HEK293 (cell line): ENCODE measurements at regions not wholly inside any gene's neighbourhood (a gene's known extent, or its start where the extent isn't known, plus 50 kb on each side); places are given as distances from the start of the nearest gene placed in this dataset.

Experiments used
- CTCF ChIA-PET: fragments of 350-600 bp; formaldehyde crosslinking; extraction: SDS; loops from one replicate; lab custom pipeline; 2021; ENCODE audit warnings: antibody characterized with exemption; lab: Yijun Ruan, JAX
- POLR2A ChIA-PET: fragments of 300-600 bp; formaldehyde crosslinking; extraction: SDS; loops from one replicate; lab custom pipeline; 2020; ENCODE audit warnings: antibody characterized with exemption, inconsistent platforms; lab: Yijun Ruan, JAX
- H3K27ac ChIP-seq: fragments of 200-500 bp; sonication (Bioruptor generic); 2 replicates; pipeline ENCODE4 v1.5.1; 2014; ENCODE audit warnings: low read depth, low read length, control low read depth, inconsistent platforms; ENCODE audit errors: extremely low read depth
- H3K36me3 ChIP-seq, 2 experiments: fragments of 200-500 bp in 1 of 2; sonication (Bioruptor generic) in 1 of 2; 1 replicate in 1 of 2; 2 replicates in 1 of 2; pipeline ENCODE4 v1.5.1; 2014 to 2017; ENCODE audit warnings: inconsistent platforms in 2 of 2, low read length in 2 of 2; ENCODE audit not compliant: control insufficient read depth in 2 of 2, insufficient read depth in 1 of 2
- H3K4me1 ChIP-seq: fragments of 200-500 bp; sonication (Bioruptor generic); 2 replicates; pipeline ENCODE4 v1.5.1; 2014; ENCODE audit warnings: mild to moderate bottlenecking, low read length, inconsistent platforms; ENCODE audit not compliant: control insufficient read depth, insufficient read depth
- H3K4me3 ChIP-seq: 2 replicates; pipeline ENCODE4 v1.5.1; 2011; ENCODE audit warnings: low read depth, mild to moderate bottlenecking, control low read depth, low read length, moderate library complexity
- H3K9me3 ChIP-seq: fragments of 200-500 bp; sonication (Bioruptor generic); 2 replicates; pipeline ENCODE4 v1.5.1; 2014; ENCODE audit warnings: low read depth, low read length, inconsistent platforms; ENCODE audit not compliant: control insufficient read depth, insufficient read depth
- GLIS2 ChIP-seq: fragments of 450-650 bp; formaldehyde crosslinking; IDR thresholded peaks from 2 replicates; pipeline ENCODE4 v1.5.1; 2016; ENCODE audit warnings: missing biosample characterization, missing genetic modification characterization
- HOXA7 ChIP-seq: sonication (generic); formaldehyde crosslinking; IDR thresholded peaks from 2 replicates; pipeline ENCODE4 v1.8.1; 2022; ENCODE audit warnings: missing genetic modification reagents, borderline replicate concordance
- ZNF24 ChIP-seq: fragments of 450-650 bp; formaldehyde crosslinking; IDR thresholded peaks from 2 replicates; pipeline ENCODE4 v1.5.1; 2016; ENCODE audit warnings: missing biosample characterization, missing genetic modification characterization
- ZNF514 ChIP-seq: fragments of 450-650 bp; formaldehyde crosslinking; IDR thresholded peaks from 2 replicates; pipeline ENCODE4 v1.5.1; 2016; ENCODE audit warnings: missing biosample characterization, missing genetic modification characterization
- ZNF561 ChIP-seq: fragments of 450-650 bp; IDR thresholded peaks from 2 replicates; pipeline ENCODE4 v1.5.1; 2018; ENCODE audit warnings: missing biosample characterization, missing genetic modification characterization, borderline replicate concordance
- ZNF837 ChIP-seq: fragments of 450-650 bp; formaldehyde crosslinking; IDR thresholded peaks from 2 replicates; pipeline ENCODE4 v1.5.1; 2016; ENCODE audit warnings: missing biosample characterization, missing genetic modification characterization
- TF ChIP-seq, protein P1 (sequence below): fragments of 450-650 bp; formaldehyde crosslinking; IDR thresholded peaks from 2 replicates; pipeline ENCODE4 v1.5.1; 2016; ENCODE audit warnings: missing biosample characterization, missing genetic modification characterization, borderline replicate concordance
- TF ChIP-seq, protein P2 (sequence below): fragments of 450-650 bp; formaldehyde crosslinking; IDR thresholded peaks from 2 replicates; pipeline ENCODE4 v1.5.1; 2016; ENCODE audit warnings: missing biosample characterization, missing genetic modification characterization
- TF ChIP-seq, protein P3 (sequence below): fragments of 450-650 bp; IDR thresholded peaks from 2 replicates; pipeline ENCODE4 v1.5.1; 2018; ENCODE audit warnings: missing biosample characterization, mild to moderate bottlenecking, missing genetic modification characterization
- TF ChIP-seq, protein P4 (sequence below): fragments of 450-650 bp; formaldehyde crosslinking; conservative IDR thresholded peaks from 2 replicates; pipeline ENCODE4 v1.5.1; 2016; ENCODE audit warnings: low read depth, missing biosample characterization, missing genetic modification characterization

DNA sequence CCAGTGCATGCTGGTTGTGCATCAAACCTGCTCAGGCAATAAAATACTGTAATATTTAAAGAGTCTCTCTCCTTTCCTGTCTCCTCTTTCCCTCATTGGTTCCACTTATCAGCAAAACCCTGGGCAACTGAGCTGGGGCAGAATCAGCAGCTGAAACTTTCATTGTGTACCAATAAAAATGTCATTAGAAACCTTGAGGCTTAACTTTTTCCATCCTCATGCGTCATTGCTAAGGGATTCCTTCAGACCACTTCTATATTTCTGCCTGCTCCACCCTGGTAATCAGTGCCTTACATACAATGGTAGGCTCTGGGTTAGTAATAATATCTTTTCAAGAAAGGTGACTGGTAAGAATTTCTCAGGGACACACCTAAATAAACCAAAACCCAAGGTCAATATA, 880.3 kb downstream of the RPA4 start (continued):
- no peak for TF ChIP-seq GLIS2 (tag by site-specific recombination)

DNA sequence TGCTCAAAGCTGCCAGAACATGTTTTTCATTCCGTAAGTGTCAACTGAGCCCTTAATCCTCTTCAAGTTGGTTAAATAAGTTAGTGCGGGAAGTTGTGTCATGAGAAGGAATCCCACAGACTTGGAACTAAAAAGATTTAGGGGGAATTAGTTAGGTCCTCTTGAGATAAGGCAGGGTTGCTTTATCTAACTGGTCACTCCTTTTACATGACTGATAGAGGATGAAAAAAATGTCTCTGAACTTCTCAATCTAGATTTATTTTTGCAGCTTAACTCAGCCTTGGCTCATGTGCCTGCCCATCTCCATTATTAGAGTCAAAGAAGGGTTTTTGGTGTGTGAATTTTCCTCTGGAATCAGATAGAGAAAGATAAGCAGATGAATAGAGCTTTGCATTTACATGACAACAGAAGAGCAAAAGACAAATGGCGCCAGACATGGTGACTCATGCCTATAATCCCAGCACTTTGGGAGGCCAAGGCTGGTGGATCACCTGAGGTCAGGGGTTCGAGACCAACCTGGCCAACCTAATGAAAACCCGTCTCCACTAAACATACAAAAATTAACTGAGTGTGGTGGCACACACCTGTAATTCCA, 882.9 kb downstream of the RPA4 start:
- ChIA-PET POLR2A (no interaction called here), CTCF (interaction anchor here (0.5 kb wide), 1 partner anchor 184 kb away, joined by 3 read pairs; no protein-coding TSS in a partner anchor)
- H3K9me3 ChIP-seq: no peaks in the 10 kb centered on the region
- no peak overlapping the region for H3K4me3 ChIP-seq
- H3K27ac ChIP-seq: no peak overlapping the region
- no peaks in the 10 kb centered on the region for H3K4me1 ChIP-seq
- TF ChIP-seq, protein P1, sequence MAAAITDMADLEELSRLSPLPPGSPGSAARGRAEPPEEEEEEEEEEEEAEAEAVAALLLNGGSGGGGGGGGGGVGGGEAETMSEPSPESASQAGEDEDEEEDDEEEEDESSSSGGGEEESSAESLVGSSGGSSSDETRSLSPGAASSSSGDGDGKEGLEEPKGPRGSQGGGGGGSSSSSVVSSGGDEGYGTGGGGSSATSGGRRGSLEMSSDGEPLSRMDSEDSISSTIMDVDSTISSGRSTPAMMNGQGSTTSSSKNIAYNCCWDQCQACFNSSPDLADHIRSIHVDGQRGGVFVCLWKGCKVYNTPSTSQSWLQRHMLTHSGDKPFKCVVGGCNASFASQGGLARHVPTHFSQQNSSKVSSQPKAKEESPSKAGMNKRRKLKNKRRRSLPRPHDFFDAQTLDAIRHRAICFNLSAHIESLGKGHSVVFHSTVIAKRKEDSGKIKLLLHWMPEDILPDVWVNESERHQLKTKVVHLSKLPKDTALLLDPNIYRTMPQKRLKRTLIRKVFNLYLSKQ (tag by site-specific recombination): no peak
- TF ChIP-seq ZNF561 (tag by site-specific recombination) (no peak), ZNF837 (tag by site-specific recombination) (no peak), ZNF514 (tag by site-specific recombination) (no peak)
- no peaks in the 10 kb centered on the region for H3K36me3 ChIP-seq

DNA sequence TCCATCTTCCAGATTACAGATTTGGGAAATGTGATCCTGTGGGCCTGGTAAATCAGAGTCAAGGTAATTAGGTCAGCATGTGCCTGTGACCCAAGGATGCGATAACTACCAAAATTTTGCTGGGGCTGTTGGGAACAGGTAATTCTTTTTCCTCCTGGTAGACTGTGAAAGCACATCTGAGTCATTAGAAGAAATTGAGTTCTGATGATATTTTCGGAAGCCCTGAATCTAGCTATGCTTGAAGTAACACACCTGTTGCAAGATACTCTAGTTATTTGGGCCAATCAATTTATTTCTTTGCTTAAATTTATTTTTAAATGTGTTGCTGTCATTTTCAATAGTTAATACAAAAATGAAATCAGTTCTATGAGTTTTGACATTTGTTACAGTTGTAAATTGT, 903.6 kb downstream of the RPA4 start:
- ChIA-PET POLR2A (no interaction called here), CTCF (no interaction called here)
- H3K36me3 ChIP-seq: no peaks in the 10 kb centered on the region
- H3K9me3 ChIP-seq: no peaks in the 10 kb centered on the region; the same call in 1 of the 2 replicates
- no peak overlapping the region for H3K4me3 ChIP-seq
- H3K27ac ChIP-seq: no peak overlapping the region
- H3K4me1 ChIP-seq: no peaks in the 10 kb centered on the region
- TF ChIP-seq, protein P2, sequence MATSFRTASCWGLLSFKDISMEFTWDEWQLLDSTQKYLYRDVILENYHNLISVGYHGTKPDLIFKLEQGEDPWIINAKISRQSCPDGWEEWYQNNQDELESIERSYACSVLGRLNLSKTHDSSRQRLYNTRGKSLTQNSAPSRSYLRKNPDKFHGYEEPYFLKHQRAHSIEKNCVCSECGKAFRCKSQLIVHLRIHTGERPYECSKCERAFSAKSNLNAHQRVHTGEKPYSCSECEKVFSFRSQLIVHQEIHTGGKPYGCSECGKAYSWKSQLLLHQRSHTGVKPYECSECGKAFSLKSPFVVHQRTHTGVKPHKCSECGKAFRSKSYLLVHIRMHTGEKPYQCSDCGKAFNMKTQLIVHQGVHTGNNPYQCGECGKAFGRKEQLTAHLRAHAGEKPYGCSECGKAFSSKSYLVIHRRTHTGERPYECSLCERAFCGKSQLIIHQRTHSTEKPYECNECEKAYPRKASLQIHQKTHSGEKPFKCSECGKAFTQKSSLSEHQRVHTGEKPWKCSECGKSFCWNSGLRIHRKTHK (tag by site-specific recombination): no peak
- TF ChIP-seq, protein P3, sequence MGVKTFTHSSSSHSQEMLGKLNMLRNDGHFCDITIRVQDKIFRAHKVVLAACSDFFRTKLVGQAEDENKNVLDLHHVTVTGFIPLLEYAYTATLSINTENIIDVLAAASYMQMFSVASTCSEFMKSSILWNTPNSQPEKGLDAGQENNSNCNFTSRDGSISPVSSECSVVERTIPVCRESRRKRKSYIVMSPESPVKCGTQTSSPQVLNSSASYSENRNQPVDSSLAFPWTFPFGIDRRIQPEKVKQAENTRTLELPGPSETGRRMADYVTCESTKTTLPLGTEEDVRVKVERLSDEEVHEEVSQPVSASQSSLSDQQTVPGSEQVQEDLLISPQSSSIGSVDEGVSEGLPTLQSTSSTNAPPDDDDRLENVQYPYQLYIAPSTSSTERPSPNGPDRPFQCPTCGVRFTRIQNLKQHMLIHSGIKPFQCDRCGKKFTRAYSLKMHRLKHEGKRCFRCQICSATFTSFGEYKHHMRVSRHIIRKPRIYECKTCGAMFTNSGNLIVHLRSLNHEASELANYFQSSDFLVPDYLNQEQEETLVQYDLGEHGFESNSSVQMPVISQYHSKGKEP (tag by site-specific recombination): no peak
- TF ChIP-seq HOXA7: no peak
- no peak for TF ChIP-seq ZNF24 (tag by site-specific recombination)
- TF ChIP-seq, protein P4, sequence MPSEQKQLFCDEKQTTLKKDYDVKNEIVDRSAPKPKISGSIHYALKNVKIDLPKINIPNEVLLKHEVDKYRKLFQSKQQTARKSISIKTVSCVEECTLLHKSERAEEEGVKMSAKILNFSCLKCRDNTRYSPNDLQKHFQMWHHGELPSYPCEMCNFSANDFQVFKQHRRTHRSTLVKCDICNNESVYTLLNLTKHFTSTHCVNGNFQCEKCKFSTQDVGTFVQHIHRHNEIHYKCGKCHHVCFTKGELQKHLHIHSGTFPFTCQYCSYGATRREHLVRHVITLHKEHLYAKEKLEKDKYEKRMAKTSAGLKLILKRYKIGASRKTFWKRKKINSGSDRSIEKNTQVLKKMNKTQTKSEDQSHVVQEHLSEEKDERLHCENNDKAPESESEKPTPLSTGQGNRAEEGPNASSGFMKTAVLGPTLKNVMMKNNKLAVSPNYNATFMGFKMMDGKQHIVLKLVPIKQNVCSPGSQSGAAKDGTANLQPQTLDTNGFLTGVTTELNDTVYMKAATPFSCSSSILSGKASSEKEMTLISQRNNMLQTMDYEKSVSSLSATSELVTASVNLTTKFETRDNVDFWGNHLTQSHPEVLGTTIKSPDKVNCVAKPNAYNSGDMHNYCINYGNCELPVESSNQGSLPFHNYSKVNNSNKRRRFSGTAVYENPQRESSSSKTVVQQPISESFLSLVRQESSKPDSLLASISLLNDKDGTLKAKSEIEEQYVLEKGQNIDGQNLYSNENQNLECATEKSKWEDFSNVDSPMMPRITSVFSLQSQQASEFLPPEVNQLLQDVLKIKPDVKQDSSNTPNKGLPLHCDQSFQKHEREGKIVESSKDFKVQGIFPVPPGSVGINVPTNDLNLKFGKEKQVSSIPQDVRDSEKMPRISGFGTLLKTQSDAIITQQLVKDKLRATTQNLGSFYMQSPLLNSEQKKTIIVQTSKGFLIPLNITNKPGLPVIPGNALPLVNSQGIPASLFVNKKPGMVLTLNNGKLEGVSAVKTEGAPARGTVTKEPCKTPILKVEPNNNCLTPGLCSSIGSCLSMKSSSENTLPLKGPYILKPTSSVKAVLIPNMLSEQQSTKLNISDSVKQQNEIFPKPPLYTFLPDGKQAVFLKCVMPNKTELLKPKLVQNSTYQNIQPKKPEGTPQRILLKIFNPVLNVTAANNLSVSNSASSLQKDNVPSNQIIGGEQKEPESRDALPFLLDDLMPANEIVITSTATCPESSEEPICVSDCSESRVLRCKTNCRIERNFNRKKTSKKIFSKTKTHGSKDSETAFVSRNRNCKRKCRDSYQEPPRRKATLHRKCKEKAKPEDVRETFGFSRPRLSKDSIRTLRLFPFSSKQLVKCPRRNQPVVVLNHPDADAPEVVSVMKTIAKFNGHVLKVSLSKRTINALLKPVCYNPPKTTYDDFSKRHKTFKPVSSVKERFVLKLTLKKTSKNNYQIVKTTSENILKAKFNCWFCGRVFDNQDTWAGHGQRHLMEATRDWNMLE (tag by site-specific recombination): no peak
- TF ChIP-seq, all 188 proteins: peak for 0
